ENCODE measurements at regions not wholly inside any gene's neighbourhood (a gene's known extent, or its start where the extent isn't known, plus 50 kb on each side); places are given as distances from the start of the nearest gene placed in this dataset.

DNA sequence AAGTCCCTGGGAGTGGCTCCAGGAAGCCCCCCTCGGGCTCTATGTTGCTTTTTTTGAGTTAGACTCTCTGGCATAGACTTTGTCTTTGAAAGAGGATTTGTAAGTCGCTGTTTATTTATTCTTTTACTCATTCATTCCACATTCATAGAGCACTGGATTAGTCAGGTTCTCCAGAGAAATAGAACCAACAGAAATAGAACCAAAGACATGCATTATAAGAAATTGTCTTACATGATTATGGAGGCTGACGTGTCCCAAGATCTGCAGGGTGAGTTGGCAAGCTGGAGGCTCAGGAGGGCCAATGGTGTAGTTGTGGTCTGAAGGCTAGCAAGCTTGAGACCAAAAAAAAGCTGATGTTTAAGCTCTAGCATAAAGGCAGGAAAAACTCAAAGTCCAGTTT, 98.3 kb upstream of the CHD6 start:
- TF ChIP-seq, protein P1, sequence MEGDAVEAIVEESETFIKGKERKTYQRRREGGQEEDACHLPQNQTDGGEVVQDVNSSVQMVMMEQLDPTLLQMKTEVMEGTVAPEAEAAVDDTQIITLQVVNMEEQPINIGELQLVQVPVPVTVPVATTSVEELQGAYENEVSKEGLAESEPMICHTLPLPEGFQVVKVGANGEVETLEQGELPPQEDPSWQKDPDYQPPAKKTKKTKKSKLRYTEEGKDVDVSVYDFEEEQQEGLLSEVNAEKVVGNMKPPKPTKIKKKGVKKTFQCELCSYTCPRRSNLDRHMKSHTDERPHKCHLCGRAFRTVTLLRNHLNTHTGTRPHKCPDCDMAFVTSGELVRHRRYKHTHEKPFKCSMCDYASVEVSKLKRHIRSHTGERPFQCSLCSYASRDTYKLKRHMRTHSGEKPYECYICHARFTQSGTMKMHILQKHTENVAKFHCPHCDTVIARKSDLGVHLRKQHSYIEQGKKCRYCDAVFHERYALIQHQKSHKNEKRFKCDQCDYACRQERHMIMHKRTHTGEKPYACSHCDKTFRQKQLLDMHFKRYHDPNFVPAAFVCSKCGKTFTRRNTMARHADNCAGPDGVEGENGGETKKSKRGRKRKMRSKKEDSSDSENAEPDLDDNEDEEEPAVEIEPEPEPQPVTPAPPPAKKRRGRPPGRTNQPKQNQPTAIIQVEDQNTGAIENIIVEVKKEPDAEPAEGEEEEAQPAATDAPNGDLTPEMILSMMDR (IDR thresholded peaks at IDR 0.05; ENCODE audit: control extremely low read depth, extremely low read depth), result no peak
- no peak overlapping the region for H3K4me3 ChIP-seq
- 65 to 74% methylated on average over 3 of the region's 3 CpGs for WGBS, 2 donors
- H3K9ac ChIP-seq (ENCODE audit: insufficient read depth in 1 of 2, low read length in 2 of 2), result no peak overlapping the region
- no peaks in the 10 kb centered on the region for H3K27me3 ChIP-seq (ENCODE audit: control insufficient read depth in 3 of 3, insufficient read depth in 3 of 3, low read length in 2 of 3)
- no peak overlapping the region for H3K27ac ChIP-seq (ENCODE audit: low read depth in 1 of 2, low read length in 1 of 2)
- ATAC-seq (ENCODE audit: insufficient read depth, low FRiP score) (no peak), DNase-seq (no peak)
- peaks cover 0 to 6% (median 0%) of the 10 kb centered on the region in 5 donors for H3K4me1 ChIP-seq (ENCODE audit: control insufficient read depth in 5 of 5, insufficient read depth in 5 of 5, low read length in 5 of 5)
- no peaks in the 10 kb centered on the region for H3K9me3 ChIP-seq (ENCODE audit: control insufficient read depth in 4 of 4, insufficient read depth in 3 of 4, low read length in 3 of 4)
- no peaks in the 10 kb centered on the region for H3K36me3 ChIP-seq (ENCODE audit: control insufficient read depth in 4 of 4, insufficient read depth in 4 of 4, low read length in 4 of 4)

DNA sequence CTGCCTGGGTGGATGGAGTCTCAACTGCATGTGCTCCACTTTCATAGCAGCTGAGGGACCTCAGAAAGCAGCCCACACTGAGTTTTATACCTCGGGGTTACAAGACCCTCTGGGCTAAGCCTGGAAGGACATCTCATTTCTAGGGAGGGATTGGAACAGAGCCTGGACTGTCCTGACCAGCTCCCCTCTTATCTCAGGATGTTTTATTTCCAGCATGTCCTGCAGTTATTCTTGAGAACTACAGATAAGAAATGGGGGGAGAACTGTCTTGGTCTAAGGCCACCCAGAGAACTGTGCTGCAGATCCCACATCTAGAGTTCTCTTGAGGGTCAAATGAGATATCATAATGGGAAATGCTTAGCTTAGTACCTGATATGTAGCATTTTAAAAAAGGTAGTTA, 97.3 kb upstream of the CHD6 start:
- TF ChIP-seq, protein P1 (IDR thresholded peaks at IDR 0.05; ENCODE audit: control extremely low read depth, extremely low read depth), result no peak
- DNase-seq, result no peak
- H3K9me3 ChIP-seq (ENCODE audit: control insufficient read depth in 4 of 4, insufficient read depth in 3 of 4, low read length in 3 of 4), result no peaks in the 10 kb centered on the region
- H3K4me1 ChIP-seq (ENCODE audit: control insufficient read depth in 5 of 5, insufficient read depth in 5 of 5, low read length in 5 of 5), result peaks cover 0 to 6% (median 0%) of the 10 kb centered on the region in 5 donors
- no peak for ATAC-seq (ENCODE audit: insufficient read depth, low FRiP score)
- no peaks in the 10 kb centered on the region for H3K27me3 ChIP-seq (ENCODE audit: control insufficient read depth in 3 of 3, insufficient read depth in 3 of 3, low read length in 2 of 3)
- no peak overlapping the region for H3K9ac ChIP-seq (ENCODE audit: insufficient read depth in 1 of 2, low read length in 2 of 2)
- WGBS, 2 donors, result 32 to 65% methylated on average over 1 of the region's 1 CpG
- no peaks in the 10 kb centered on the region for H3K36me3 ChIP-seq (ENCODE audit: control insufficient read depth in 4 of 4, insufficient read depth in 4 of 4, low read length in 4 of 4)
- H3K27ac ChIP-seq (ENCODE audit: low read depth in 1 of 2, low read length in 1 of 2), result no peak overlapping the region
- no peak overlapping the region for H3K4me3 ChIP-seq

DNA sequence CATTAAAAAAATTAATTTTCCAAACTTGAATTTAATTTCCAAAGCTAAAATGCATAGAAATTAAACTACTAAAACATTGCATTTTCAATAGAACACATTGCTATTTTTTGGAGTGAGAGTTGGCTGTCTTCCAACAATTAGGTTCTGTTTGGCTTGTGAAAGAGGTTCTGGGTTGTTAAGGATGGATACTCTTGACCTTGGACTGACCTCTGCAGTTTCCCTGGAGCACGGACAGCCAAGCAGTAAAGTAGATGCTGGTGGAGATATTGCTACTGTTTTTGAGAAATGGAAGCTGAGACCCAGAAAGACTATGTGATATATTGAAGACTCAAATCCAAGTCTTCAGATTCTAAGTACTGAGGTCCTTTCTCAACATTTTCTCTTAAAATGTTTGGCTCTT, 95.9 kb upstream of the CHD6 start:
- Histone ChIP-seq H3K9me3 (ENCODE audit: control insufficient read depth in 4 of 4, insufficient read depth in 3 of 4, low read length in 3 of 4) (no peaks in the 10 kb centered on the region), H3K9ac (ENCODE audit: insufficient read depth in 1 of 2, low read length in 2 of 2) (no peak overlapping the region), H3K36me3 (ENCODE audit: control insufficient read depth in 4 of 4, insufficient read depth in 4 of 4, low read length in 4 of 4) (no peaks in the 10 kb centered on the region), H3K4me3 (no peak overlapping the region), H3K27ac (ENCODE audit: low read depth in 1 of 2, low read length in 1 of 2) (no peak overlapping the region), H3K4me1 (ENCODE audit: control insufficient read depth in 5 of 5, insufficient read depth in 5 of 5, low read length in 5 of 5) (peaks cover 0 to 6% (median 0%) of the 10 kb centered on the region in 5 donors), H3K27me3 (ENCODE audit: control insufficient read depth in 3 of 3, insufficient read depth in 3 of 3, low read length in 2 of 3) (no peaks in the 10 kb centered on the region)
- 7 to 37% methylated on average over 1 of the region's 1 CpG for WGBS, 2 donors
- TF ChIP-seq, protein P1 (IDR thresholded peaks at IDR 0.05; ENCODE audit: control extremely low read depth, extremely low read depth), result no peak
- peak in 1 of 3 donors; percentile 24 for DNase-seq
- ATAC-seq (ENCODE audit: insufficient read depth, low FRiP score), result no peak

DNA sequence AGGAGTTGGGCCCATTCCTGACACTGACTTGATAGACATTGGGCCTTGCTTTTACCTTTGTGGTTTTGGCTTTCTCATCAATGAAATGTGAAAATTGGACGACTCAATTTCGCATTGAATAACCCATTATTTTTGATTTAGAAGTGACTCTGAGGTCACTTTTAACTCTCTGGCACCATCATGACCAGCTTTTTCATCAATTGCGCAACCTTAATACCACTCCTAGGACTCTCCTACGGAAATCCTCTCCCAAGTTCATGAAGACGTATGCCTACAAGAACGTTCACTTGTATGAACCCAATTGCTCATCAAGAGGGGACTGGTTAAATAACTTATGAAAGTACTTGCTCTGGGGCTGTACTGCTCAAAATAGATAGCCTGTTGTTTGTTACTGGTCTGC, 86.7 kb upstream of the CHD6 start:
- ATAC-seq (ENCODE audit: insufficient read depth, low FRiP score) (no peak), DNase-seq (no peak)
- Histone ChIP-seq H3K9me3 (ENCODE audit: control insufficient read depth in 4 of 4, insufficient read depth in 3 of 4, low read length in 3 of 4) (no peaks in the 10 kb centered on the region), H3K4me3 (no peak overlapping the region), H3K27ac (ENCODE audit: low read depth in 1 of 2, low read length in 1 of 2) (no peak overlapping the region), H3K4me1 (ENCODE audit: control insufficient read depth in 5 of 5, insufficient read depth in 5 of 5, low read length in 5 of 5) (no peaks in the 10 kb centered on the region), H3K36me3 (ENCODE audit: control insufficient read depth in 4 of 4, insufficient read depth in 4 of 4, low read length in 4 of 4) (no peaks in the 10 kb centered on the region), H3K9ac (ENCODE audit: insufficient read depth in 1 of 2, low read length in 2 of 2) (no peak overlapping the region), H3K27me3 (ENCODE audit: control insufficient read depth in 3 of 3, insufficient read depth in 3 of 3, low read length in 2 of 3) (no peaks in the 10 kb centered on the region)
- TF ChIP-seq, protein P1 (IDR thresholded peaks at IDR 0.05; ENCODE audit: control extremely low read depth, extremely low read depth), result no peak
- WGBS, 2 donors, result 82 to 93% methylated on average over 6 of the region's 6 CpGs

All from lung (tissue), 11 donors.